Liver (tissue), 8 donors: ENCODE measurements at regions not wholly inside any gene's neighbourhood (a gene's known extent, or its start where the extent isn't known, plus 50 kb on each side); places are given as distances from the start of the nearest gene placed in this dataset.

ENCODE experiments used
- DNase-seq: peaks from one replicate; pipeline ENCODE4 v3.0.0-alpha.2; 2017; ENCODE audit warnings: low spot score
- H3K27ac ChIP-seq, 2 donors: one replicate each; pipeline ENCODE4 v1.7.0; 2013; ENCODE audit warnings: inconsistent platforms in 2 of 2, low read length in 2 of 2, control low read depth in 1 of 2, low read depth in 1 of 2, mild to moderate bottlenecking in 1 of 2
- H3K27me3 ChIP-seq, 4 donors: one replicate each; pipeline versions ENCODE4 v1.6.1 to v1.7.0; 2013; ENCODE audit warnings: low read length in 3 of 4, inconsistent platforms in 1 of 4, mild to moderate bottlenecking in 1 of 4, moderate library complexity in 1 of 4; ENCODE audit not compliant: control insufficient read depth in 4 of 4, insufficient read depth in 4 of 4
- H3K36me3 ChIP-seq, 4 donors: one replicate each; pipeline versions ENCODE4 v1.6.1 to v1.7.0; 2013; ENCODE audit warnings: low read length in 3 of 4, mild to moderate bottlenecking in 3 of 4, low read depth in 1 of 4, moderate library complexity in 1 of 4; ENCODE audit not compliant: control insufficient read depth in 4 of 4, insufficient read depth in 3 of 4
- H3K4me1 ChIP-seq, 4 donors: one replicate each; pipeline versions ENCODE4 v1.6.1 to v1.7.0; 2013; ENCODE audit warnings: low read length in 3 of 4, mild to moderate bottlenecking in 3 of 4, moderate library complexity in 1 of 4; ENCODE audit not compliant: control insufficient read depth in 4 of 4, insufficient read depth in 4 of 4
- H3K4me3 ChIP-seq, 3 donors: one replicate each; pipeline versions ENCODE4 v1.6.1 to v1.7.0; 2013; ENCODE audit warnings: low read length in 3 of 3, control low read depth in 1 of 3, low read depth in 1 of 3, mild to moderate bottlenecking in 1 of 3
- H3K9ac ChIP-seq, 2 donors: one replicate each; pipeline ENCODE4 v1.7.0; 2013; ENCODE audit warnings: low read length in 2 of 2, mild to moderate bottlenecking in 2 of 2, moderate library complexity in 2 of 2, control low read depth in 1 of 2, low read depth in 1 of 2
- H3K9me3 ChIP-seq, 4 donors: one replicate each; pipeline versions ENCODE4 v1.6.1 to v1.7.0; 2013; ENCODE audit warnings: low read length in 3 of 4; ENCODE audit not compliant: control insufficient read depth in 4 of 4
- ATF3 ChIP-seq: IDR thresholded peaks from 2 replicates; pipeline ENCODE4 v1.6.1; 2016; ENCODE audit warnings: antibody characterized with exemption
- CTCF ChIP-seq: fragments of 150-350 bp; IDR thresholded peaks from 2 replicates; pipeline ENCODE4 v1.5.1; 2017; ENCODE audit warnings: improper control_type of control experiment, low read depth, low read length; ENCODE audit not compliant: missing input control
- EGR1 ChIP-seq, 2 donors: IDR thresholded peaks; 2 replicates each; pipeline ENCODE4 v1.6.1; 2016 to 2018; ENCODE audit warnings: antibody characterized with exemption in 2 of 2, low read depth in 2 of 2
- FOXA1 ChIP-seq: IDR thresholded peaks from 2 replicates; pipeline ENCODE4 v1.6.1; 2016; ENCODE audit warnings: antibody characterized with exemption
- FOXA2 ChIP-seq: IDR thresholded peaks from 2 replicates; pipeline ENCODE4 v1.6.1; 2016; ENCODE audit warnings: antibody characterized with exemption
- GABPA ChIP-seq, 2 donors: IDR thresholded peaks in 1 of 2; conservative IDR thresholded peaks in 1 of 2; 2 replicates each; pipeline ENCODE4 v1.6.1; 2016; ENCODE audit warnings: antibody characterized with exemption in 2 of 2, mild to moderate bottlenecking in 1 of 2, moderate library complexity in 1 of 2
- HNF4A ChIP-seq, 2 donors: conservative IDR thresholded peaks; 2 replicates each; pipeline ENCODE4 v1.6.1; 2016; ENCODE audit warnings: antibody characterized with exemption in 2 of 2, mild to moderate bottlenecking in 2 of 2
- HNF4G ChIP-seq: IDR thresholded peaks from 2 replicates; pipeline ENCODE4 v1.6.1; 2016; ENCODE audit warnings: antibody characterized with exemption
- JUND ChIP-seq, 2 donors: IDR thresholded peaks; 2 replicates each; pipeline ENCODE4 v1.6.1; 2016; ENCODE audit warnings: antibody characterized with exemption in 2 of 2
- MAX ChIP-seq: IDR thresholded peaks from 2 replicates; pipeline ENCODE4 v1.6.1; 2016; ENCODE audit warnings: antibody characterized with exemption
- NR2F2 ChIP-seq: IDR thresholded peaks from 2 replicates; pipeline ENCODE4 v1.6.1; 2016; ENCODE audit warnings: antibody characterized with exemption
- RAD21 ChIP-seq, 2 donors: IDR thresholded peaks; 2 replicates each; pipeline ENCODE4 v1.6.1; 2016; ENCODE audit warnings: antibody characterized with exemption in 2 of 2, mild to moderate bottlenecking in 2 of 2
- REST ChIP-seq: IDR thresholded peaks from 2 replicates; pipeline ENCODE4 v1.6.1; 2016; ENCODE audit warnings: antibody characterized with exemption, mild to moderate bottlenecking
- SP1 ChIP-seq: IDR thresholded peaks from 2 replicates; pipeline ENCODE4 v1.6.1; 2018; ENCODE audit warnings: antibody characterized with exemption, mild to moderate bottlenecking
- TAF1 ChIP-seq: conservative IDR thresholded peaks from 2 replicates; pipeline ENCODE4 v1.6.1; 2016; ENCODE audit warnings: antibody characterized with exemption, mild to moderate bottlenecking
- YY1 ChIP-seq: IDR thresholded peaks from 2 replicates; pipeline ENCODE4 v1.6.1; 2016; ENCODE audit warnings: antibody characterized with exemption, mild to moderate bottlenecking
- ZBTB33 ChIP-seq: IDR thresholded peaks from 2 replicates; pipeline ENCODE4 v1.6.1; 2016; ENCODE audit warnings: antibody characterized with exemption
- WGBS: extraction: QIAGEN DNeasy Blood & Tissue Kit; methylation state at CpG from one replicate; pipeline ENCODE4 v1.1.7; 2013; 5-methylcytosine and 5-hydroxymethylcytosine counted together
- donor health status: healthy.
- donor health status: healthy.
- donor health status: healthy.
- donor health status: healthy.
- donor health status: healthy.

- Histone ChIP-seq H3K4me1 (peaks cover 0 to 6% (median 2%) of the 10 kb centered on the region in 4 donors), H3K9me3 (no peaks in the 10 kb centered on the region), H3K27me3 (no peaks in the 10 kb centered on the region), H3K4me3 (no peak overlapping the region), H3K36me3 (no peaks in the 10 kb centered on the region), H3K27ac (no peak overlapping the region), H3K9ac (no peak overlapping the region)
- no peak for DNase-seq
- TF ChIP-seq HNF4G (no peak), YY1 (no peak), ZBTB33 (no peak), CTCF (no peak), MAX (no peak), GABPA (IDR thresholded peaks at IDR 0.05 in 1 of 2, conservative IDR thresholded peaks at IDR 0.05 in 1 of 2) (no peak)
These were observed 330.4 kb upstream of the SLC14A2 start for GRCh38 chr18:45284851-45285250.

GRCh38 chr18:45285251-45285650 is 330.0 kb upstream of the SLC14A2 start:
- Histone ChIP-seq H3K36me3 (no peaks in the 10 kb centered on the region), H3K4me1 (peaks cover 0 to 6% (median 2%) of the 10 kb centered on the region in 4 donors), H3K27me3 (no peaks in the 10 kb centered on the region), H3K27ac (no peak overlapping the region), H3K4me3 (no peak overlapping the region), H3K9me3 (no peaks in the 10 kb centered on the region), H3K9ac (no peak overlapping the region)
- no peak for DNase-seq
- 94% methylated on average over 10 of the region's 10 CpGs for WGBS
- no peak for TF ChIP-seq MAX
- no peak for TF ChIP-seq EGR1 (IDR thresholded peaks at IDR 0.05; ENCODE audit: low read depth in 2 of 2)
- no peak for TF ChIP-seq NR2F2
- TF ChIP-seq HNF4A (conservative IDR thresholded peaks at IDR 0.05) = no peak
- no peak for TF ChIP-seq FOXA2
- no peak for TF ChIP-seq SP1
- no peak for TF ChIP-seq HNF4G
- TF ChIP-seq TAF1 = no peak
- no peak for TF ChIP-seq FOXA1
- TF ChIP-seq ZBTB33 = no peak
- TF ChIP-seq GABPA (IDR thresholded peaks at IDR 0.05 in 1 of 2, conservative IDR thresholded peaks at IDR 0.05 in 1 of 2) = no peak
- TF ChIP-seq REST = no peak
- no peak for TF ChIP-seq RAD21 (IDR thresholded peaks at IDR 0.05)
- TF ChIP-seq ATF3 = no peak
- no peak for TF ChIP-seq YY1
- TF ChIP-seq JUND (IDR thresholded peaks at IDR 0.05) = no peak
